Smooth muscle cell (in vitro differentiated cells): ENCODE measurements at regions not wholly inside any gene's neighbourhood (a gene's known extent, or its start where the extent isn't known, plus 50 kb on each side); places are given as distances from the start of the nearest gene placed in this dataset.
"Not testable (repeated sequence)": the region's sequence is repeated elsewhere in the genome, so short reads cannot be mapped to it uniquely, and the experiment has no call there.

ENCODE experiments used
- DNase-seq: peaks from one replicate; lab custom pipeline; 2025; ENCODE audit not compliant: unreplicated experiment; lab: John Stamatoyannopoulos, UW
- H2AFZ ChIP-seq: fragments of 200-600 bp; sonication (generic); 2 replicates; pipeline ENCODE4 v1.6.0; 2016; ENCODE audit warnings: antibody characterized with exemption, low read depth, mild to moderate bottlenecking
- H3F3A ChIP-seq: fragments of 200-600 bp; sonication (generic); 2 replicates; pipeline ENCODE4 v1.6.0; 2017; ENCODE audit warnings: antibody characterized with exemption, low read depth
- H3K27ac ChIP-seq: fragments of 200-600 bp; sonication (generic); 2 replicates; pipeline ENCODE4 v1.5.1; 2016; ENCODE audit warnings: low read depth, mild to moderate bottlenecking
- H3K27me3 ChIP-seq: fragments of 200-600 bp; sonication (generic); 2 replicates; pipeline ENCODE4 v1.6.1; 2016; ENCODE audit warnings: low read depth, mild to moderate bottlenecking
- H3K36me3 ChIP-seq: fragments of 200-600 bp; sonication (generic); 2 replicates; pipeline ENCODE4 v1.5.1; 2016; ENCODE audit warnings: low read depth
- H3K4me1 ChIP-seq: fragments of 200-600 bp; sonication (generic); 2 replicates; pipeline ENCODE4 v1.5.1; 2016; ENCODE audit warnings: low read depth
- H3K4me2 ChIP-seq: fragments of 200-600 bp; sonication (generic); 2 replicates; pipeline ENCODE4 v1.6.0; 2016; ENCODE audit warnings: mild to moderate bottlenecking
- H3K4me3 ChIP-seq: fragments of 200-600 bp; sonication (generic); 2 replicates; pipeline ENCODE4 v1.5.1; 2016; ENCODE audit warnings: mild to moderate bottlenecking
- H3K79me2 ChIP-seq: fragments of 200-600 bp; sonication (generic); 2 replicates; pipeline ENCODE4 v1.6.0; 2016; ENCODE audit warnings: low read depth, mild to moderate bottlenecking
- H3K9ac ChIP-seq: fragments of 200-600 bp; sonication (generic); 2 replicates; pipeline ENCODE4 v1.6.0; 2016; ENCODE audit warnings: low read depth
- H3K9me3 ChIP-seq: fragments of 200-600 bp; sonication (generic); replicated peaks from 2 replicates; pipeline ENCODE4 v1.5.1; 2016; ENCODE audit warnings: low read depth
- H4K20me1 ChIP-seq: fragments of 200-600 bp; sonication (generic); 2 replicates; pipeline ENCODE4 v1.6.0; 2016; ENCODE audit warnings: low read depth
- WGBS: methylation state at CpG from one replicate; pipeline ENCODE4 v1.1.7; 2016; ENCODE audit warnings: low lambda C conversion rate; 5-methylcytosine and 5-hydroxymethylcytosine counted together
- TF ChIP-seq, protein P1 (sequence below): fragments of 200-600 bp; sonication (generic); IDR thresholded peaks from 2 replicates; pipeline ENCODE4 v1.5.1; 2017; ENCODE audit warnings: borderline replicate concordance, mild to moderate bottlenecking, antibody characterized with exemption; ENCODE audit not compliant: insufficient read depth, poor library complexity, severe bottlenecking

DNA sequence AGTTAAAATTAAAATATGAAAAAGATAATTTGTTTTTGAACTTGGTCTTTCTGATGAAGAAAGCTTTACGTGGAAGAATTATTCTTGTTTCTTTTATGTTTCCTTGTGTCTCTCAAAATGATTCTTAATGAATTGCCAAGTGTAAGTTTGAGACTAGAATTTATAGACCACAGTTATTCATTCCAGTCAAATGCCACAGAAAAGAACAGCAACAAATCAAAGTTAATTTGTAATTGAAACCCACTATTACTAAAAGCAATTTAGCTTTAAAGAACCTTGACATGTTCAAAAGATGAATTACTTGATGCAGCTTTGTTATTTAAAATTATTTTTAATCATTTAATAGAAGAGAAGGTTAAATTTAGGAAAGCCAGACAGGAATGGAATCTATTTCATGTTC is 1277.7 kb upstream of the NUDT12 start:
- Histone ChIP-seq H3K4me3 (no peak overlapping the region), H2AFZ (no peak overlapping the region), H3K9me3 (no peaks in the 10 kb centered on the region), H3K9ac (no peak overlapping the region), H3K27me3 (no peaks in the 10 kb centered on the region), H3K79me2 (no peaks in the 10 kb centered on the region), H3K4me2 (no peak overlapping the region), H3K36me3 (no peaks in the 10 kb centered on the region), H3K4me1 (no peaks in the 10 kb centered on the region), H4K20me1 (no peaks in the 10 kb centered on the region), H3F3A (no peaks in the 10 kb centered on the region), H3K27ac (no peak overlapping the region)
- TF ChIP-seq, protein P1, sequence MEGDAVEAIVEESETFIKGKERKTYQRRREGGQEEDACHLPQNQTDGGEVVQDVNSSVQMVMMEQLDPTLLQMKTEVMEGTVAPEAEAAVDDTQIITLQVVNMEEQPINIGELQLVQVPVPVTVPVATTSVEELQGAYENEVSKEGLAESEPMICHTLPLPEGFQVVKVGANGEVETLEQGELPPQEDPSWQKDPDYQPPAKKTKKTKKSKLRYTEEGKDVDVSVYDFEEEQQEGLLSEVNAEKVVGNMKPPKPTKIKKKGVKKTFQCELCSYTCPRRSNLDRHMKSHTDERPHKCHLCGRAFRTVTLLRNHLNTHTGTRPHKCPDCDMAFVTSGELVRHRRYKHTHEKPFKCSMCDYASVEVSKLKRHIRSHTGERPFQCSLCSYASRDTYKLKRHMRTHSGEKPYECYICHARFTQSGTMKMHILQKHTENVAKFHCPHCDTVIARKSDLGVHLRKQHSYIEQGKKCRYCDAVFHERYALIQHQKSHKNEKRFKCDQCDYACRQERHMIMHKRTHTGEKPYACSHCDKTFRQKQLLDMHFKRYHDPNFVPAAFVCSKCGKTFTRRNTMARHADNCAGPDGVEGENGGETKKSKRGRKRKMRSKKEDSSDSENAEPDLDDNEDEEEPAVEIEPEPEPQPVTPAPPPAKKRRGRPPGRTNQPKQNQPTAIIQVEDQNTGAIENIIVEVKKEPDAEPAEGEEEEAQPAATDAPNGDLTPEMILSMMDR = no peak
- no peak for DNase-seq
- 67% methylated on average over 1 of the region's 1 CpG for WGBS

DNA sequence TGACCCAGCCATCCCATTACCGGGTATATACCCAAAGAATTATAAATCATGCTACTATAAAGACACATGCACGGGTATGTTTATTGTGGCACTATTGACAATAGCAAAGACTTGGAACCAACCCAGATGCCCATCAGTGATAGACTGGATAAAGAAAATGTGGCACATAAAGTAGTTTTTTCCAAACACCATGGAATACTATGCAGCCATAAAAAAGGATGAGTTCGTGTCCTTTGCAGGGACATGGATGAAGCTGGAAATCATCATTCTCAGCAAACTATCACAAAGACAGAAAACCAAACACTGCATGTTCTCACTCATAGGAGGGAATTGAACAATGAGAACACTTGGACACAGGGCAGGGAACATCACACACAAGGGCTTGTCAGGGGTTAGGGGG is 1268.9 kb upstream of the NUDT12 start:
- not testable (repeated sequence) for H3K79me2 ChIP-seq, H3K4me3 ChIP-seq, H3K9me3 ChIP-seq, H3K27me3 ChIP-seq, H3K4me1 ChIP-seq, H3K36me3 ChIP-seq, H3F3A ChIP-seq, H3K27ac ChIP-seq, H4K20me1 ChIP-seq, DNase-seq, H3K9ac ChIP-seq, H3K4me2 ChIP-seq, H2AFZ ChIP-seq
- WGBS = 93% methylated on average over 3 of the region's 3 CpGs

DNA sequence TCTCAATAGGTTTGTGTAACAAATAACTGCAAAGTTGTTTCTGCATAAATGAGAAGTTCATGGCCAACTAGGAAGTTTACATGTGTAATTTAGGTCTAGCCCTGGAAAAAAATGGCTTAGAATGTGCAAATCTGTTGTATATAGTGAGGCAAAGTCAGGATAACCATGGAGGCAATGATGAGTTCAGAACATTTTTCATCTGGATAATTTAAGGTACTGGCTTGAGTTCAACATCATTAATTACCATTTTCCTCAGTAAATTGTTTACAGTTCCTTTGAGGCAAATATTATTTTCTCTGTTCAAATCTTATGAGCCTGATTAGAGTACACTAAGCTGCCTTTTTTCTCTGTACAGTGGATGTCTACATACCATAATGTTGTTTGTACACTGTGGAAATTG is 1259.0 kb upstream of the NUDT12 start:
- Histone ChIP-seq H3K79me2 (no peaks in the 10 kb centered on the region), H3K27ac (no peak overlapping the region), H2AFZ (no peak overlapping the region), H3K4me1 (no peaks in the 10 kb centered on the region), H3K36me3 (no peaks in the 10 kb centered on the region), H3K4me2 (no peak overlapping the region), H4K20me1 (no peaks in the 10 kb centered on the region), H3K4me3 (no peak overlapping the region), H3K9ac (no peak overlapping the region), H3F3A (no peaks in the 10 kb centered on the region), H3K9me3 (no peaks in the 10 kb centered on the region), H3K27me3 (no peaks in the 10 kb centered on the region)
- TF ChIP-seq, protein P1 = no peak
- no peak for DNase-seq

DNA sequence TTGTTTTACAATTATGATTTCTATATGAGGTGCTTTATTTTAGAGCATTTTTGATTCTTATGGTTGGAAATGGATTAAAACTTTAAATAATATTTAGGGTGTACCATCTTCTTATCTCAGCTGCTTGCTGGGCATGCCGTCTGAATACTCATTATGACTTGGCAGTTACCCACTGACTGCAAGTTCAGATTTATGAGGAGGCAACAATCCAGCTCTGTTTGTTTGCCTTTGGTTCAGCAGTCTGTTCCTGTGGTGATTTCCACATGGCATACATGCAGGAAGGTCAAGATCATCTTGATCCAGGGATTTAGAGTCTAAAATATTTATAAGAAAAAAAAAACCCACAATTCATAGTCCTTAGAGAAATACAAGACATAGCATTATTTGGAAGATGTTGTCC is 1254.5 kb upstream of the NUDT12 start:
- WGBS = 36% methylated on average over 1 of the region's 1 CpG
- no peak overlapping the region for H3K9ac ChIP-seq
- no peaks in the 10 kb centered on the region for H3F3A ChIP-seq
- H3K27ac ChIP-seq = no peak overlapping the region
- H3K4me3 ChIP-seq = no peak overlapping the region
- no peak overlapping the region for H2AFZ ChIP-seq
- H3K4me1 ChIP-seq = no peaks in the 10 kb centered on the region
- H3K9me3 ChIP-seq = no peaks in the 10 kb centered on the region
- H4K20me1 ChIP-seq = no peaks in the 10 kb centered on the region
- no peaks in the 10 kb centered on the region for H3K79me2 ChIP-seq
- H3K27me3 ChIP-seq = no peaks in the 10 kb centered on the region
- TF ChIP-seq, protein P1 = no peak
- H3K36me3 ChIP-seq = no peaks in the 10 kb centered on the region
- H3K4me2 ChIP-seq = no peak overlapping the region
- DNase-seq = no peak
